DND-41 (cell line): ENCODE measurements at regions not wholly inside any gene's neighbourhood (a gene's known extent, or its start where the extent isn't known, plus 50 kb on each side); places are given as distances from the start of the nearest gene placed in this dataset.

Source experiments
- EZH2 ChIP-seq: IDR thresholded peaks from 3 replicates; pipeline ENCODE4 v1.6.1; 2012; ENCODE audit warnings: borderline replicate concordance, low read depth, mild to moderate bottlenecking, moderate library complexity, low read length, inconsistent platforms; ENCODE audit not compliant: severe bottlenecking
- TF ChIP-seq, protein P1 (sequence below): IDR thresholded peaks from 2 replicates; pipeline ENCODE4 v1.5.1; 2012; ENCODE audit warnings: borderline replicate concordance, low read length, moderate library complexity, mild to moderate bottlenecking; ENCODE audit not compliant: poor library complexity, severe bottlenecking; ENCODE audit errors: extremely low read depth

DNA sequence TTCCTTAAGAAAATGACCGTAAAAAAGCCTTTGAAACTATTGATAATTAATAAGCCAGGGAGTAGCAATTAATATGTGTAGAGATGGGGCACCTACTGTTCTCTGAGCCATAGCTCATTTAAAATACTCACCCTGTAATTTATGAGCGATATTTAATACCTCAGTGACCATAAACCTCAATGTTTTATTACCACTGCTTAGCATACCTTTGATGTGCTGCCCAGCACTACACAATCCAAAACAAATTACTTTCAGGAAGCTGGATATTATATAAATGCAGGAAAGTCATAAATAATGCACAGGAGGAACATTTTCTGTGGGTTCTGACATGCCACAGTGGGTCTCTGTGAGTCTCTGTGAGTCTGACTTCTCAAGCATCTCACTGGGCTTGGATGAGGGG lies 166.1 kb upstream of the RPL34 start:
- TF ChIP-seq, protein P1, sequence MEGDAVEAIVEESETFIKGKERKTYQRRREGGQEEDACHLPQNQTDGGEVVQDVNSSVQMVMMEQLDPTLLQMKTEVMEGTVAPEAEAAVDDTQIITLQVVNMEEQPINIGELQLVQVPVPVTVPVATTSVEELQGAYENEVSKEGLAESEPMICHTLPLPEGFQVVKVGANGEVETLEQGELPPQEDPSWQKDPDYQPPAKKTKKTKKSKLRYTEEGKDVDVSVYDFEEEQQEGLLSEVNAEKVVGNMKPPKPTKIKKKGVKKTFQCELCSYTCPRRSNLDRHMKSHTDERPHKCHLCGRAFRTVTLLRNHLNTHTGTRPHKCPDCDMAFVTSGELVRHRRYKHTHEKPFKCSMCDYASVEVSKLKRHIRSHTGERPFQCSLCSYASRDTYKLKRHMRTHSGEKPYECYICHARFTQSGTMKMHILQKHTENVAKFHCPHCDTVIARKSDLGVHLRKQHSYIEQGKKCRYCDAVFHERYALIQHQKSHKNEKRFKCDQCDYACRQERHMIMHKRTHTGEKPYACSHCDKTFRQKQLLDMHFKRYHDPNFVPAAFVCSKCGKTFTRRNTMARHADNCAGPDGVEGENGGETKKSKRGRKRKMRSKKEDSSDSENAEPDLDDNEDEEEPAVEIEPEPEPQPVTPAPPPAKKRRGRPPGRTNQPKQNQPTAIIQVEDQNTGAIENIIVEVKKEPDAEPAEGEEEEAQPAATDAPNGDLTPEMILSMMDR: no peak
- no peak for TF ChIP-seq EZH2
